WTC11 (cell line): ENCODE measurements at regions not wholly inside any gene's neighbourhood (a gene's known extent, or its start where the extent isn't known, plus 50 kb on each side); places are given as distances from the start of the nearest gene placed in this dataset.

Experiments
- ATAC-seq: fragments of 200-7000 bp; cut with Tn5 transposase; 2 replicates; pipeline ENCODE4 v1.10.0; 2021; ENCODE audit warnings: mild to moderate bottlenecking, moderate library complexity
- CTCF ChIA-PET: fragments of 300-600 bp; sonication (Branson Sonifier 250); formaldehyde crosslinking; loops from one replicate; lab custom pipeline; 2021; ENCODE audit warnings: antibody characterized with exemption; lab: Charles Lee
- POLR2A ChIA-PET: fragments of 350-600 bp; sonication (Branson Sonifier 250); formaldehyde crosslinking; loops from one replicate; lab custom pipeline; 2021; ENCODE audit warnings: antibody characterized with exemption; lab: Charles Lee
- DNase-seq: peaks from one replicate; pipeline ENCODE4 v3.0.0; 2021; ENCODE audit warnings: low spot score
- H3K27ac Mint-ChIP-seq: 2 replicates; pipeline ENCODE4 v1.8.0; 2021; ENCODE audit warnings: mixed read lengths
- H3K27me3 Mint-ChIP-seq: 2 replicates; pipeline ENCODE4 v1.8.0; 2021; ENCODE audit warnings: low read depth, mild to moderate bottlenecking, moderate library complexity, mixed read lengths
- H3K36me3 Mint-ChIP-seq: 2 replicates; pipeline ENCODE4 v1.8.0; 2021; ENCODE audit warnings: mixed read lengths
- H3K4me1 Mint-ChIP-seq: 2 replicates; pipeline ENCODE4 v1.8.0; 2022; ENCODE audit warnings: mixed read lengths
- H3K4me3 Mint-ChIP-seq: 2 replicates; pipeline ENCODE4 v1.8.0; 2021; ENCODE audit warnings: mild to moderate bottlenecking, moderate library complexity, mixed read lengths
- H3K9me3 Mint-ChIP-seq: 2 replicates; pipeline ENCODE4 v1.8.0; 2021; ENCODE audit warnings: mixed read lengths
- E2F1 ChIP-seq: sonication (generic); formaldehyde crosslinking; IDR thresholded peaks from 2 replicates; pipeline ENCODE4 v1.8.0; 2022; ENCODE audit warnings: mild to moderate bottlenecking, missing genetic modification reagents
- EMX1 ChIP-seq: fragments of 250-450 bp; sonication (Bioruptor Pico); IDR thresholded peaks from 2 replicates; pipeline ENCODE4 v1.8.0; 2021; ENCODE audit warnings: mild to moderate bottlenecking
- ESRRA ChIP-seq: sonication (generic); formaldehyde crosslinking; IDR thresholded peaks from 2 replicates; pipeline ENCODE4 v1.8.1; 2022; ENCODE audit warnings: mild to moderate bottlenecking, missing genetic modification reagents, borderline replicate concordance
- ETV6 ChIP-seq: sonication (generic); formaldehyde crosslinking; IDR thresholded peaks from 2 replicates; pipeline ENCODE4 v1.8.1; 2022; ENCODE audit warnings: mild to moderate bottlenecking, missing genetic modification reagents
- GTF2I ChIP-seq: fragments of 250-450 bp; sonication (Bioruptor Pico); conservative IDR thresholded peaks from 2 replicates; pipeline ENCODE4 v1.4.0; 2021; ENCODE audit warnings: mild to moderate bottlenecking
- IRF1 ChIP-seq: sonication (generic); formaldehyde crosslinking; IDR thresholded peaks from 2 replicates; pipeline ENCODE4 v1.8.0; 2023; ENCODE audit warnings: missing genetic modification reagents
- JAZF1 ChIP-seq: fragments of 250-450 bp; sonication (Bioruptor Pico); IDR thresholded peaks from 2 replicates; pipeline ENCODE4 v1.9.0; 2021; ENCODE audit warnings: moderate library complexity, mild to moderate bottlenecking, inconsistent platforms
- NR1H2 ChIP-seq: sonication (generic); formaldehyde crosslinking; IDR thresholded peaks from 2 replicates; pipeline ENCODE4 v1.9.0; 2021; ENCODE audit warnings: mild to moderate bottlenecking, moderate library complexity, missing genetic modification reagents
- TEAD4 ChIP-seq: sonication (generic); formaldehyde crosslinking; IDR thresholded peaks from 2 replicates; pipeline ENCODE4 v1.8.0; 2022; ENCODE audit warnings: mild to moderate bottlenecking, missing genetic modification reagents
- TP53 ChIP-seq: sonication (generic); formaldehyde crosslinking; IDR thresholded peaks from 2 replicates; pipeline ENCODE4 v1.8.1; 2023; ENCODE audit warnings: mild to moderate bottlenecking, missing genetic modification reagents
- ZNF232 ChIP-seq: sonication (generic); formaldehyde crosslinking; IDR thresholded peaks from 2 replicates; pipeline ENCODE4 v1.8.0; 2022; ENCODE audit warnings: mild to moderate bottlenecking, missing genetic modification reagents
- ZNF317 ChIP-seq: sonication (generic); formaldehyde crosslinking; IDR thresholded peaks from 2 replicates; pipeline ENCODE4 v1.8.1; 2023; ENCODE audit warnings: low read depth, mild to moderate bottlenecking, moderate library complexity, missing genetic modification reagents, borderline replicate concordance
- ZNF396 ChIP-seq: fragments of 250-450 bp; sonication (Bioruptor Pico); IDR thresholded peaks from 2 replicates; pipeline ENCODE4 v1.8.0; 2021; ENCODE audit warnings: mild to moderate bottlenecking, moderate library complexity, borderline replicate concordance
- ZNF671 ChIP-seq: fragments of 250-450 bp; sonication (Bioruptor Pico); IDR thresholded peaks from 2 replicates; pipeline ENCODE4 v1.8.0; 2021; ENCODE audit warnings: mild to moderate bottlenecking
- TF ChIP-seq, protein P1 (sequence below): fragments of 250-450 bp; sonication (Bioruptor Pico); IDR thresholded peaks from 2 replicates; pipeline ENCODE4 v1.9.0; 2021; ENCODE audit warnings: mild to moderate bottlenecking
- TF ChIP-seq, protein P2 (sequence below): sonication (generic); formaldehyde crosslinking; IDR thresholded peaks from 2 replicates; pipeline ENCODE4 v1.8.1; 2023; ENCODE audit warnings: mild to moderate bottlenecking, missing genetic modification reagents
- TF ChIP-seq, protein P3 (sequence below): fragments of 250-450 bp; sonication (Bioruptor Pico); IDR thresholded peaks from 2 replicates; pipeline ENCODE4 v2.1.2; 2022; ENCODE audit warnings: mild to moderate bottlenecking, moderate library complexity
- TF ChIP-seq, protein P4 (sequence below): fragments of 250-450 bp; sonication (Bioruptor Pico); IDR thresholded peaks from 2 replicates; pipeline ENCODE4 v1.9.0; 2021; ENCODE audit warnings: mild to moderate bottlenecking

GRCh38 chr3:41103200-41103599 is 96.1 kb upstream of the CTNNB1 start:
- H3K4me1 Mint-ChIP-seq = no peaks in the 10 kb centered on the region
- no peak overlapping the region for H3K27ac Mint-ChIP-seq
- ATAC-seq (no peak), DNase-seq (no peak)
- H3K36me3 Mint-ChIP-seq = no peaks in the 10 kb centered on the region
- CTCF ChIA-PET = no interaction called here
- no peak overlapping the region for H3K4me3 Mint-ChIP-seq
- TF ChIP-seq NR1H2 (no peak), JAZF1 (no peak), GTF2I (CRISPR knock-in tag) (no peak), ETV6 (no peak), E2F1 (CRISPR knock-in tag) (no peak), ZNF232 (no peak), ZNF671 (no peak), TEAD4 (CRISPR knock-in tag) (no peak), ZNF317 (CRISPR knock-in tag) (no peak), TP53 (CRISPR knock-in tag) (no peak), IRF1 (CRISPR knock-in tag) (no peak), ZNF396 (CRISPR knock-in tag) (no peak)
- TF ChIP-seq, protein P1, sequence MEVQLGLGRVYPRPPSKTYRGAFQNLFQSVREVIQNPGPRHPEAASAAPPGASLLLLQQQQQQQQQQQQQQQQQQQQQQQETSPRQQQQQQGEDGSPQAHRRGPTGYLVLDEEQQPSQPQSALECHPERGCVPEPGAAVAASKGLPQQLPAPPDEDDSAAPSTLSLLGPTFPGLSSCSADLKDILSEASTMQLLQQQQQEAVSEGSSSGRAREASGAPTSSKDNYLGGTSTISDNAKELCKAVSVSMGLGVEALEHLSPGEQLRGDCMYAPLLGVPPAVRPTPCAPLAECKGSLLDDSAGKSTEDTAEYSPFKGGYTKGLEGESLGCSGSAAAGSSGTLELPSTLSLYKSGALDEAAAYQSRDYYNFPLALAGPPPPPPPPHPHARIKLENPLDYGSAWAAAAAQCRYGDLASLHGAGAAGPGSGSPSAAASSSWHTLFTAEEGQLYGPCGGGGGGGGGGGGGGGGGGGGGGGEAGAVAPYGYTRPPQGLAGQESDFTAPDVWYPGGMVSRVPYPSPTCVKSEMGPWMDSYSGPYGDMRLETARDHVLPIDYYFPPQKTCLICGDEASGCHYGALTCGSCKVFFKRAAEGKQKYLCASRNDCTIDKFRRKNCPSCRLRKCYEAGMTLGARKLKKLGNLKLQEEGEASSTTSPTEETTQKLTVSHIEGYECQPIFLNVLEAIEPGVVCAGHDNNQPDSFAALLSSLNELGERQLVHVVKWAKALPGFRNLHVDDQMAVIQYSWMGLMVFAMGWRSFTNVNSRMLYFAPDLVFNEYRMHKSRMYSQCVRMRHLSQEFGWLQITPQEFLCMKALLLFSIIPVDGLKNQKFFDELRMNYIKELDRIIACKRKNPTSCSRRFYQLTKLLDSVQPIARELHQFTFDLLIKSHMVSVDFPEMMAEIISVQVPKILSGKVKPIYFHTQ (CRISPR knock-in tag) = no peak
- TF ChIP-seq, protein P2, sequence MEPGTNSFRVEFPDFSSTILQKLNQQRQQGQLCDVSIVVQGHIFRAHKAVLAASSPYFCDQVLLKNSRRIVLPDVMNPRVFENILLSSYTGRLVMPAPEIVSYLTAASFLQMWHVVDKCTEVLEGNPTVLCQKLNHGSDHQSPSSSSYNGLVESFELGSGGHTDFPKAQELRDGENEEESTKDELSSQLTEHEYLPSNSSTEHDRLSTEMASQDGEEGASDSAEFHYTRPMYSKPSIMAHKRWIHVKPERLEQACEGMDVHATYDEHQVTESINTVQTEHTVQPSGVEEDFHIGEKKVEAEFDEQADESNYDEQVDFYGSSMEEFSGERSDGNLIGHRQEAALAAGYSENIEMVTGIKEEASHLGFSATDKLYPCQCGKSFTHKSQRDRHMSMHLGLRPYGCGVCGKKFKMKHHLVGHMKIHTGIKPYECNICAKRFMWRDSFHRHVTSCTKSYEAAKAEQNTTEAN = no peak
- TF ChIP-seq, all 79 proteins: peak for 0
- Mint-ChIP-seq H3K9me3 (no peaks in the 10 kb centered on the region), H3K27me3 (no peaks in the 10 kb centered on the region)
- POLR2A ChIA-PET = no interaction called here

DNA sequence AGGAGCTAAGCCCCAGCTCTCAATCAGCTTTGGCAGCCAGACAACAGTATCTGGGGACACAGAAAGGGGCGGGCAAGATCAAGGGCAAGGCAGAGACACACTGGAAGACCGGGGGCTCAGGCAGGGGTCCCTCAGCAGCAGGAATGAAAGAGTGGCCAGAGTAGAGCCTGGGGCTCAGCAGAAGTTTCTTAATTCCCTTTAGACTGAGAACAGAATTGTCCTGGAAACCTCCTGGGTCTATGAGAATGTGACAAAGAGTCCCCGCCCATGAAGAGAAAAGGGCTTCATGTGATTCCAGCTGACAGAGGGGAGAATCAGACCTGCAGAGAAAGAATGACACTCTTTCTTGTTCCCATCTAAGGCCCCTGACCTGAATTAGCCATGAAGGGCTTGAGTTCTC is 95.2 kb upstream of the CTNNB1 start:
- Mint-ChIP-seq H3K27me3 (no peaks in the 10 kb centered on the region), H3K27ac (no peak overlapping the region), H3K4me3 (no peak overlapping the region), H3K36me3 (no peaks in the 10 kb centered on the region), H3K4me1 (no peaks in the 10 kb centered on the region), H3K9me3 (no peaks in the 10 kb centered on the region)
- ATAC-seq = no peak
- no peak for DNase-seq
- TF ChIP-seq, protein P3, sequence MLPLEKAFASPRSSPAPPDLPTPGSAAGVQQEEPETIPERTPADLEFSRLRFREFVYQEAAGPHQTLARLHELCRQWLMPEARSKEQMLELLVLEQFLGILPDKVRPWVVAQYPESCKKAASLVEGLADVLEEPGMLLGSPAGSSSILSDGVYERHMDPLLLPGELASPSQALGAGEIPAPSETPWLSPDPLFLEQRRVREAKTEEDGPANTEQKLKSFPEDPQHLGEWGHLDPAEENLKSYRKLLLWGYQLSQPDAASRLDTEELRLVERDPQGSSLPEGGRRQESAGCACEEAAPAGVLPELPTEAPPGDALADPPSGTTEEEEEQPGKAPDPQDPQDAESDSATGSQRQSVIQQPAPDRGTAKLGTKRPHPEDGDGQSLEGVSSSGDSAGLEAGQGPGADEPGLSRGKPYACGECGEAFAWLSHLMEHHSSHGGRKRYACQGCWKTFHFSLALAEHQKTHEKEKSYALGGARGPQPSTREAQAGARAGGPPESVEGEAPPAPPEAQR (CRISPR knock-in tag) = no peak
- TF ChIP-seq, protein P4, sequence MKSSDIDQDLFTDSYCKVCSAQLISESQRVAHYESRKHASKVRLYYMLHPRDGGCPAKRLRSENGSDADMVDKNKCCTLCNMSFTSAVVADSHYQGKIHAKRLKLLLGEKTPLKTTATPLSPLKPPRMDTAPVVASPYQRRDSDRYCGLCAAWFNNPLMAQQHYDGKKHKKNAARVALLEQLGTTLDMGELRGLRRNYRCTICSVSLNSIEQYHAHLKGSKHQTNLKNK (CRISPR knock-in tag) = no peak
- TF ChIP-seq ESRRA (CRISPR knock-in tag) = no peak
- TF ChIP-seq EMX1 (CRISPR knock-in tag) = no peak
- CTCF ChIA-PET = no interaction called here
- POLR2A ChIA-PET = no interaction called here
